DMS114 treated with DMSO at 0.1 percent for 48 hours (cell line): ENCODE measurements at regions not wholly inside any gene's neighbourhood (a gene's known extent, or its start where the extent isn't known, plus 50 kb on each side); places are given as distances from the start of the nearest gene placed in this dataset.
"Not testable (repeated sequence)": the region's sequence is repeated elsewhere in the genome, so short reads cannot be mapped to it uniquely, and the experiment has no call there.

Experiments
- DNase-seq: peaks from one replicate; lab custom pipeline; 2025; ENCODE audit not compliant: unreplicated experiment; lab: John Stamatoyannopoulos, UW

DNA sequence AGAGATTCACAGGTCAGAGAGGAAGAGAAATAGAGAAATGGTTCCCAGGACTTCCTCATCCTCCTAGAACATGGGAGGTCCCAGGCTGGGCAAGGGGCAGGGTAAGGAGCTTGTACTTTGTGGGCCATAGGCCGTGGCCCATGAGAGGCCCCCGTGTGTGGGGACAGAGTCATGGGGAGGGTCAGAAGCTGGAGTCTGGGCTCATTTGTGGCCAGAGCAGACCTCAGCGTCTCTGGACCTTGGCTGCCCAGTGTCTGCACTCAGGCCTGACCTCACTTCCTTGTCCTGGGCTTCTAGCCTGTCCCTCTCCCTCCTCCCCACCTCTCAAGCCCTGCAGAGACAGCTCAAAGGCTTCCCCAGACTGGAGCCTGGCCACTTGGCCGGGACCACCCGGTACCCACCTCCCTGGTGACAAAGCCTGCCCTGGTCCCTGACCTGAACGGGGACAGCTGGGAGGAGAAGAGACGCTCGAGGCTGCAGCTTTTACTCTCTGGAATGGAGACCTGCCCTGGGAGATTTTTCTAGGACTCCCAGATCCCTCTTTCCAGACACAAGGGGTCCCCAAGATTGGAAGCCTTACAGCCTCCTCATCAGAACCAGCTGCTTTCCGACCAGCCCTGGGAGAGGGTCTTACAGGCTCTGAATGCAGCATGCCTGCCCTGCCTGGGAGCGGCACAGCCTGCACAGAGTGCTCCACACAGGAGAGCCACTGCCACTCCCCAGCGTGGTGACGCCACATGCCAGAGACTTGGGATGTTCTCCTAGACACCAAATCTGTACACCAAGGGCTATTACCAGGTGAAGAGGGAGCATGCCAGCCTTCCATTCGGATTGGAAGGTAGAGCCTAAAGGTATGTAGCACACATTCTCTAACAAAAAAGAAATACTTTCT, 569.0 kb upstream of the B3GAT1 start:
- DNase-seq, result no peak

DNA sequence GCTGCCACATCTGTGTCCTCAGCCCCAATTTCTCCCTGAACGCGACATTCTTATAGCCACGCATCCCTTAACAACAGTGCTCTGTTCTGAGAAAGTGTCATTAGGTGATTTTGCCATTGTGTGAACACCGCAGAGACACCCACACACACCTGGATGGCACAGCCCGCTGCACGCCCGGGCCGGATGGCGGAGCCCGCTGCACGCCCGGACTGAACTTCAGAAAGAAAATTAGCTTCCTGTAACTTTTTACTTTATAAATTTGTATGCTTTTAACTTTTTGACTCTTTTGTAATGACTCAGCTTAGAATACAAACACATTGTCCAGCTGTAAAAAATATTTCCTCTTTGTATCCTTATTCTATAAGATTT, 567.0 kb upstream of the B3GAT1 start:
- not testable (repeated sequence) for DNase-seq

DNA sequence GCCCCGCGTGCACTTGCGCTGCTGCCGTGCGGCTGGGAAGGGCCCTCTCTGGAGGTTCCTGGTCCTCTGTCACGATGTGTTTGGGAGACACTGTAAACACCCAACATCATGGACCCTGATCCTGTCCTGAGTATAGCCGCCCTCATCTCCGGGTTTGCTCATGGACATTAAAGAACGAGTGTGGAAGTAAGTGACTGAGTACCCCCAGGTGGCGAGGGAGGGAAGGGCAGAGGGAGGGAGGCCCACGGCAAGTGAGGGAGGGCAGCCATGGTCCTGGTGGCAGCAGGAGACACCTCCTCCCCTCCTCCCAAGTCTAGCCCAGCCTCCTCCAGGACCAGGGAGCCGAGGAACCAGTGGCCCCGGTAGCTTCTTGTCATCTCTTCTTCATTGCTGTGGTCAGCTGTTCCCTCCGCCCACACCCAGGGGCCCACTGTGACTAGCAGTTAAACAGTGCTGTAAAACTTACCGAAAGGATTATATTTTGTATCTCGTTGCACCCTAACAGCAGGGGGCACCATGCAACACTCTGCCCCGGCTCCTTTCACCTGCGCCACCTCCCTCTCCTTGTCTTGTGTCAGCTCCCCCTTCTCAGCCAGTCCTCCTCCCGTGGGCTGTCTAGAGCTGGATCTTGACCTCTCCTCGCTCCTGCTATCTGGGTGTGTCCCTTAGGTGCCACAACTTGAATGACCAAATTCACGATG, 566.5 kb upstream of the B3GAT1 start:
- DNase-seq, result no peak

DNA sequence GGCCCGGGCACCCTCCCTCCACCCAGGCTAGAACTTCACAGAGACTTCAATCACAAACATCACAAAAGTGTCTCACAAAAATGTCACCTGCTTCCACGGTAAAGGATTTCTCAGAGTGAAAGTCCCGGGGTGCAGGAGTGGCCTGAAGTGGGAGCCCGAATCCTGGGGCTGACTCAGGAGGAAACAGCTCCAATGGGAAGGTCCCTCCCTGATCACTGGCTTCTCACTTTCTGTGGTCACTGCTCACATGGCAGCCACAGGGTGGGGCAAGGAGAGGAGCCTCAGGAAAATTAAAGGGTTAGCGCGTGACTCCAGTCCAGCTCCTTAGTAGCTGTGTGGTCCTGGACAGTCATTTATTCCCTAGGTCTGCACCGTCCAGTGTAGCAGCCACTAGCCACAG, 564.5 kb upstream of the B3GAT1 start:
- DNase-seq, result no peak

DNA sequence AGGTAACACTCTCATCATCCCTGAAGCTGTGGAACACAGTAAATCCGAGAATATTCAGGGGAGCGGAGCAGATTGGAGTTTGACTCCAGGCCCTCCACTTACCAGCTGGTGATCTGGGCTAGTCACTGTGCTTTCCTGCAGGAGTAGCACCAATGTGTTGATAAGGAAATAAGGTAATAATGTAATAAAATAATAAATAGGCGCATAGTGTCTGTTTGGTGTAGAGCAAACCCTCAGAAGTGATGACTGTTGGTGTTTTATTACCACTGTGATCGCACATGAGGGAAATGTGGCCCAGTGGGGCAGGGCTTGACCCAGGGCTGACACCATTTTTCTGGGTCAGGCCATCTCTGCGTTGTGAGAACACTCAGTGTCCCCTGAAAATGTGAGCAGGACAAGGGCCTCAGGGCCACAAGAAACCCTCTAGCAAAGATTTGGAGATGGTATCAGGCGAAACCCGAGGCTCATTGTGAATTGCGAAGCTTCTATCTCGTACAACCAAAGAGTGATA, 563.9 kb upstream of the B3GAT1 start:
- no peak for DNase-seq

DNA sequence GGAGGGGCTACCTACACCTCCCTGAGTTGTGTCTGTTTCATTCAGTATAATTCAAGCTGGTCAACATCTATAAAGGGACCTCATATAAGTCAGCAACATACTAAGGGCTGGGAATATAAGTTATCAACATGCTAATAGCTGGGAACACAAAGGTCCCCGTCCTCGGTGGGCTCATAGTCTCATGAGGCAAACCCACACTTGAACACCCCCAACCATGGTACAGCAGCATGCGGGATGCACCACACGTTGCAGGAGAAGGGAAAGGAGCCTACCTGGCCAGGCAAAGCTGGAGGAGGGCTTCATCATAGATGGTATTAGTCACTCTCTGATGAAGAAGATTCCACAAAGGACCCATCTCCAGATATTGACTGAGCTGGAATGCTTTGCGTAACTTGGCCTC, 561.8 kb upstream of the B3GAT1 start:
- no peak for DNase-seq

DNA sequence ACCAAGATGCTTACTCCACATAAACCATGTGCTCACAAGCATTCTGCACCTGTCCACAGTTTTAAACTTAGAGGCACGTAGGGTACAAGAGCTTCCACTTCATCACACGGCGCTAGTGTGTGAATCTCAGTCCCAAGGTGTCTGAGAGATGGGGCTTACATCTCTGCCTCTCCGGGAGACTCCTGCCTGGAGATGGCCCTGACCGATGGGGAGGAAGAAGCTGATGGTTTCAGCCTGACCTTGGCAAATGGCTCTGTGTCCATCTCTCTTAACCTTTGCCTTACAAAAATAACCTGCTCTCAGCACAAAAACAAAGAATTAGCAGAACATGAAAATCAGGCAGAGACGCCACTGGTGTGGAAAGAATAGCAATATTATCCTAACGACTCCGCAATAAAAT, 559.3 kb upstream of the B3GAT1 start:
- DNase-seq, result no peak

DNA sequence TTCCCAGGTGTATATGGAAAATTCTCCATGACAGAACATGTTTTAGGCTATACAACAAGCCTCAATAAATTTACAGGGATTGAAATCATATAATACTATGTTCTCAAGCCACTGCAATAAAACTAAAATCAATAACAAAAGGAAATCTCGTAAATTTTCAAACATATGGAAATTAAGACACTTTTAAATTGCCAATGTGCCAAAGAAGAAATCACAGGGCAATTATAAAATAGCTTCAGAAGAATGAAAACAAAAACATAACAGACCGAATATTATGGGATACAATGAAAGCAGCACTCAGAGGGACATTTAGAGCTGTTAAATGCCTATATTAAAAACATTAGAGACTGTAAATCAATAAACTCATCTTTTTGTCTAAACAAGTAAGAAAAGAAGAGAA, 555.7 kb upstream of the B3GAT1 start:
- DNase-seq, result no peak

DNA sequence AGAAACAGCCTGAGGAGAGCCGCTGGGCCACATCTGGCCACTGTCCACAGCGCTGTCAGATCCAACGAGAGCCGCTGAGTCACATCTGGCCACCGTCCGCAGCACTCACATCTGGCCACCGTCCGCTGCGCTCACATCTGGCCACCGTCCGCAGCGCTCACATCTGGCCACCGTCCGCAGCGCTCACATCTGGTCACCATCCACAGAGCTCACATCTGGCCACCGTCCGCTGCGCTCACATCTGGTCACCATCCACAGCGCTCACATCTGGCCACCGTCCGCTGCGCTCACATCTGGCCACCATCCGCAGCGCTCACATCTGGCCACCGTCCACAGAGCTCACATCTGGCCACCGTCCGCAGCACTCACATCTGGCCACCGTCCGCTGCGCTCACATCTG, 549.3 kb upstream of the B3GAT1 start:
- not testable (repeated sequence) for DNase-seq

DNA sequence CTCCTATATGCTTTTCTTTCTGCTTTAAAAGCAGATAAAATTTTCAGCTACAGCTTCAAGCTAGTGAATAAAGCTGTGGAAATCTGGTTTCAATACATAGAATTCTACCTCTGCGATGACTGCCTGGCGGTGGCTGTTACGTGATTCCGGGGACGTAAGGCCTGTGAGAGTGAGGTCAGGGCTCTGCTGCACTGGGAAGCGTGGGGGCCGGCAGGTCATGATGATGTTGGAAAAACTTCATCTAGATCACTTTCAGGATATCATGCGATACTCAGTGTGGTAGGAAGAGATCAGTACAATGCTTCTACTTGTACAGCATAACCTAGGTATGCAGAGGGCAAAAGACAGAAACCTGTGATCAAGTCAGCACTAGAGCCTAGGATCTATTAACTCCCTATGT, 546.8 kb upstream of the B3GAT1 start:
- no peak for DNase-seq

DNA sequence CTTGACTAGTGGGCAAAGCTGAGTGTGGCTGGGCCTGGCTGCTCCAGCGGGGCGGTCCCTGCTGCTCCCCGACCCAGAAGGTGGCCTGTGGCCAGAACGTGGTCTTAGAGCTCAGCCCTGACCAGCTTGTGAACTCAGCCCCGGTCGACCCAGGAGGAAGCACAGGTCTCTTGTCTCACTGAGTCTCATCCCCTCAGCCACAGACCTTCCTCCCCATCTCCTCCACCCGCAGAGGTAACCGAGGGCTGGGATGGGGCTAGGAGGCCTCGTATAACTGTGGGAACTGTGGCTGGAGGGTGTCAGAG, 546.2 kb upstream of the B3GAT1 start:
- no peak for DNase-seq

DNA sequence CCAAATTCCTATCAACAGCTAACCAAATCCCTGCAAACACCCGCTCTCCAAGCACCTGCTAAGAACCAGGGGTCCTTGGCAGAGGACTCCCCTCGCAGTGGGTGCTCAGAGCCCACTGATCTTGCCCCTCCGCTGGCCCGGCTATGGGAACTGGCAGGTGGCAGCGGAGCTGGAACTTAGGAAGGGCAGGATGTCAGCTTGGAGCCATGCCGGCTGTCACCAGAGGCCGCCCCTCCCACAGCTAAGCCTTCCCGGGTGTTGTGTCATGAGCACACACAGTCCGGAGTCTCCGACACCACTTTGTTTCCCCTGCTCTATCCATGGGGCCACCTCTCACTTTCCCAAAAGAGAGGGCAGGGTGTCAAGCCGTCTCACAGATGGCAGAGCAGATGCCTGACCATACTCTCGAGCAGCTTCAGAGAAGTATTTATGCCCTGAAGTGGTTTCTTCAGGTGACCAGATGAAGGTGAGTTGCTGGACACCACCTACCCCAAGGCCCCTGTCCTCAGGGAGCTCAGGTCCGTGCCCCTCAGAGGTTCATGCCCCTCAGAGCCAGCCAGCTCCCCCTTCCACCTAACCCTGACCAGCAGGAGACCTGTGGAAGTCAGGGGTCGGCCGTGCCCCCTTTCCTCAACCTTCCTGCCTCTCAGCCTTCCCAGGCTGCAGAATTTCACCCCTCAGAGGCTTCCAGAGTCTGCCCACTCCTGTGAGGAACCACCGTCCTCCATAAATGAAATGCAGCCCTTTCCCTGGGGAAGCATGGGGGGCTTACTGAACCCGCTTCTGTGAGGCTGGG, 545.7 kb upstream of the B3GAT1 start:
- DNase-seq, result no peak

DNA sequence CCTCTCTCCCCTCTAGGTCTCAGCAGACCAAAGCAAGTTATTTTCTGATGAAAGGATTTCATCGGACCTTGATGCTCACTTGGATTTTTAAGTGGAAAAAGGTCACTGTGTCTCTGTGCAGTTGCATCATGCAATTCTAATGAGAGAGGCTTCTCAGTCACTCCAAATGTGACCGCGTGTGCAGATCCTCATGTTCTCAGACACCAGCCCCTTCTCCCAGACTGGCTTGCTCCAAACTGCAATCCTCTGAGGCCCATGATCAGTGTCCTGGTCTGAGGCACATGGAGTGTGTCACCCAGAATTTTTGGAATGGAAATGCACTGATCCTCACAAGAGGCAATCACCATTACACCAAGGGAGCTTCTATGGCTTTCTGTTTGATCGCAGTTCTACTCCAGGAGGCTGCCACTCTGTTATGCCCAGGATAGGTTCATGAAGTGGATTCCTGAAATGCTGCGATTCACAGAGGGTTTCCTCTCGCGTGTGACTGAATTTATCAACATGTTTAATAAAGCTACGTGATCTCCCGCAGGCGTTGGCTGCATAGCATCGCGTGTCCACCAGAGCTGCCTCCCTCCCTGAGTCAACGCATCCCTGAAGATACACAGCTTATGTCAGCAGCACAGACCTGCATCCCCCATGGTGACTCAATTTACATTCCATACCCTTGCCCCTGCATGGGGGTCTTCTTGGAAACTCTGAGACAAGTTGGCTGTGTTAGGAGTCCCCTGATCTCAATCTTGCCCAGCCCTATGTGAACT, 544.6 kb upstream of the B3GAT1 start:
- DNase-seq, result no peak

DNA sequence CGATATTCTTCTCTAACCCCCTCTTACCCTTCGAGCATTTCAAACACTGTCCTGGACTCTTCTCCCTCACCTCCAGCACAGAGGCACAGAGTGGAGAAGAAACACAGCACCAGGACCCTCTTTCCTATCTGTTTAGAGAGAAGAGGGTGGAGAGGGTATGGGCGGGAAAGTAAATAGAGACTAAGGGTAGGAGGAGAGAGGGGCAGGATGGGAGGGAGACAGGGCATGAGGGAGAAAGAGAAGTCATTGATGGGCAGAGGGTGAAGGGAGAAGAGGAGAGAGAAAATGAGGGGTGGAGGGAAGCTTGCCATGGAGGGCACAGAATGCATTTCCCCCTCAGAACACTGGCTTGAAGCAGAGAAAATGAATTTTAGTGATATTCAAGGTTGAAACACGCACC, 543.9 kb upstream of the B3GAT1 start:
- not testable (repeated sequence) for DNase-seq

DNA sequence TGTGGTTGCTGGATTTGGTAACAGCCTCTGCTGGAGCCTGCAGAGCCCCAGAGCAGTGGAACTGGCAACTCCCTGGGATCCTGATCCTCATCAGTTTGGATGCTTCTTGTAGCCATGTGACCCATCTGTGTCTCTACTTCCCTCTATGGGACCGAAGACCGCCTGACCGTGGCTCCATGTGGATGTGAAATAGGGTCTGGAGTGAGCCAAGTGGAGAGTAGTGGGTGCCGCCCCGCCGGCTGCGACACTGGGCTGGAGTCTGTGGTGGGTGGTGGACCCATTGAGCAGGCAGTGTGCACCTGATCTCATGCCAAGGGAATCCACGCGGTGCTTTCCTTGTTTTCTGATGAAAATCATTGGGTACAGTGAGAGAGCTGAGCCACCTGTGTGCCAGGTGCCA, 543.2 kb upstream of the B3GAT1 start:
- DNase-seq, result no peak

DNA sequence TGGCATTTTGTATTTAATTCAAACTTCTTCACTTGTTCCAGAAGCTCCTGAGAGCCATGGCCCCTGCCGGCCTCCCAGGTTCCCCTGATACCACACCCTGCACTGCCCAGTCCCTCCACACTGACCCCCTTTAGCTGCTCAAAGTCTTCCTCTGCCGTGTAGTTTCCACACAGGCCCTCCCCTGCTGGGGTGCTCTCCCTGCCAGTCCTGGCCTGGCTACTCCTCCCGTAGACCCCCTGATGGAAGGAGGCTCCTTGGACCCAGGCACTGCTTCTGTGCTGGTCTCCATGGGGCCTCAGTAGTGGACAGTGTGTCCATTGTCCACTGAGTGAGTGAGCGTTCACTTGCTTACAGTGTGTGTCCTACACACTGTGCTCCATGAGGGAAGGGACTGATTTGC, 542.4 kb upstream of the B3GAT1 start:
- not testable (repeated sequence) for DNase-seq

DNA sequence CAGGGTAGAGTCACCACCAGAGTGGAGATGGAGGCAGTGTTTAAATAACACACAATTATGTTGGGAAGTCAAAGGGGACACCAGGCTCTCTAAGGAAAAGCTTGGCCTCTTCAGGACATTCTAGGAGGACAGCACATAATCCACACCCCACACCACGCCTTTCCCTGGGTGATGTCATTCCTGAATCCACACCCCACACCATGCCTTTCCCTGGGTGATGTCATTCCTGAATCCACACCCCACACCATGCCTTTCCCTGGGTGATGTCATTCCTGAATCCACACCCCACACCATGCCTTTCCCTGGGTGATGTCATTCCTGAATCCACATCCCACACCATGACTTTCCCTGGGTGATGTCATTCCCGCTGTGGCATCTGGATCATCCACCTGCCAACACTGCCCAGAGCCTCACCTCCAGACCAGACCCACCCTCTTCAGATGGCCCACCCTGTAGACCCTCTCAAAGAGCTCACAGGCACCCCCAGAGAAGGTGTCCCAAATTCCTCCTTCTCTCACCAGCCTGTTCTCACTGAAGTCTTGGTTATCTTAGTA, 541.5 kb upstream of the B3GAT1 start:
- DNase-seq, result not testable (repeated sequence)

DNA sequence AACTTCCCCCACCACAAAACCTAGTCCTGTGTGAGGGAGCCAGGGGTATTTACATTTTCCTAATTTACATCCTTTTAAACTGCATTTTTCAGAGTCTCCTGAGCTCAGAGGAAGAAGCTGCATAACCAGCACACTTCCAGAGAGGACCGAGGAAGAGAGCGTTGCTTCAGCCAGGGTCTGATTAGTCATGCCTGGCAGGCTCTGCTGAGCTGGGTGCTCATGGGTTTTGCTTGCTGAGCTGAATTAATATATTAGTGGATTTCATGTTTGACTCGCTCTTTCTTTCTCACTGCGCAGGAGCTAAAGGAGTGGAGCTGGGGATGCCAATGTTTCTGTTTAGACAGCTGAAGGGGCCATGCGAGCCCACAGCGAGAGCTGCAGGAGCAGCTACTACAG, 539.3 kb upstream of the B3GAT1 start:
- DNase-seq, result no peak

DNA sequence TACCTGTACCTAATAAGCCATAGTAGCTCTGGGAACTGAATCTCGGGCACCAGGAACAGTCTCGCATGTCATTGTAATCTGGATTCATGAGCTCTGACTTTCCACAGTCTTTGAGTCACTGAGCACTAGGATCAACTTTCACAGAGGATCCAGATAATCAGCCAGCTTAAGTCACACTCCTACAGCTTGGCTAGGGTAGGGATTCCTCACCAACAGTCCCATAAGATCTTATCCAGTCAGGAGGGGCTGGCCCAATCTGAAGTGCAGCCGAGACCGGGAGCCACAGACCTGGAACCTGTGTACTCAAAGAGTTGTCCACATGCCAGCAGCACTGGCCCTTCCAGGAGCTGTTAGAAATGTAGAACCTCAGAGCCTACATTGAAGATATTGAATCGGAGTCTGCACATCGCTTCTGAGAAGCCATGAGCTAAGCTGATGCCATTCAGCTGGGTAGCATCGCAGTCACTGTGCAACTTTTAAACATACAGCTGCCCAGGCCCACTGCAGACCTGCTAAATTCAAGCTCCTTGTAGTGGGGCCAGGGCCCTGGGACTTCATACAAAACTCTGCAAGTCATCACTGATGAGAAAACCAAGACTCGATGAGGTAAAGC, 538.8 kb upstream of the B3GAT1 start:
- no peak for DNase-seq
